CD4-positive, alpha-beta T cell treated with Interleukin-1 beta for 1 hour (primary cell): ENCODE measurements at regions not wholly inside any gene's neighbourhood (a gene's known extent, or its start where the extent isn't known, plus 50 kb on each side); places are given as distances from the start of the nearest gene placed in this dataset.

Source experiments
- DNase-seq, 2 donors: peaks; one replicate each; pipeline ENCODE4 v3.0.0-alpha.2; 2020 to 2022

GRCh38 chr5:148951612-148952011 lies 111.2 kb downstream of the SH3TC2 start:
- no peak for DNase-seq

DNA sequence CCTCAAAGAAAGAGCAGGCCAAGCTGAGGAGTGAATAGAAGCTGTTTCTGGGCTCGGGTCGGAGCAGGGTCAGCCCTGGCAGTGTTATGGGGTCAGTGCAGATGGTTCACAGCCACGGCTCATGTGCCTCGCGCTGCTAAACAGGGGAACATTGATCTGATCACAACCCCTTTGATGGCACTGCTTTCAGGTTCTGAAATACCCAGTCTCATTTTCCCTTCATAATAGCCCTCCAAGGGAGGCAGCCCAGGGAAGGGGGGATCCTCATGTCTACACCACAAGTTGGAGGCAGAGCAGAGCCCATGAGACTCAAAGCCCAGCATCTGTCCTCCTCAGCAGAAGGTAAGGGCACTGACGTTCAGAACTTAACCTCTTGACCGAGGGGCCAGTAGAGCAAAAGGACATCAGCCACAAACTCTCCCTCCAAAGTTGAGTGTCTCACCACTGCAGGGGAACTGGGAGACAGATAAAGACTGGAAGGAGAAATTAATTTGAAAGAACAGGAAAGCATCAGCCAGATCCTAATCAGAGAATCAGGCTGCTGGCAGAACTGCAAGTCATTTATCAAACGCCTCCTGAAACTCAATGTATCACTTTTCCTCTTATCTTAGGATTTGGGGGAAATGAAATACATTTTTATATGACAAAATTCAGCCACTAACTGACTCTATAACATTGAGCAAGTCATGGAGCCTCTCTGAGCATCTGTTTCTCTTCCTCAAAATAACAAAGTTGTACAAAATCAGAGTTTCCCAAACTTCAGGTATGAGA lies 110.6 kb downstream of the SH3TC2 start:
- no peak for DNase-seq

GRCh38 chr5:148953711-148954110 lies 109.2 kb downstream of the SH3TC2 start:
- DNase-seq: no peak
